Thoracic aorta (tissue), 2 donors: ENCODE measurements at regions not wholly inside any gene's neighbourhood (a gene's known extent, or its start where the extent isn't known, plus 50 kb on each side); places are given as distances from the start of the nearest gene placed in this dataset.

Source experiments
- ATAC-seq: fragments of 150-250 bp; one replicate; pipeline ENCODE4 v1.8.0; 2017; ENCODE audit warnings: low read depth; ENCODE audit not compliant: insufficient number of reproducible peaks, low FRiP score
- DNase-seq: peaks from one replicate; pipeline ENCODE4 v3.0.0-alpha.2; 2020; ENCODE audit warnings: low spot score
- H3K27ac ChIP-seq, 2 donors: fragments of 200-600 bp; sonication (generic); 1 replicate in 1 of 2; 2 replicates in 1 of 2; pipeline ENCODE4 v1.5.1; 2016; ENCODE audit warnings: mild to moderate bottlenecking in 2 of 2, moderate library complexity in 2 of 2
- H3K27me3 ChIP-seq: fragments of 200-600 bp; sonication (generic); replicated peaks from 2 replicates; pipeline ENCODE4 v1.6.0; 2016; ENCODE audit warnings: mild to moderate bottlenecking; ENCODE audit not compliant: insufficient read depth
- H3K36me3 ChIP-seq: fragments of 200-600 bp; sonication (generic); one replicate; pipeline ENCODE4 v1.5.1; 2016
- H3K4me1 ChIP-seq, 2 donors: fragments of 200-600 bp; sonication (generic); 1 replicate in 1 of 2; 2 replicates in 1 of 2; pipeline versions ENCODE4 v1.5.1 to v1.6.0; 2016; ENCODE audit warnings: low read depth in 2 of 2, mild to moderate bottlenecking in 1 of 2; ENCODE audit not compliant: control insufficient read depth in 1 of 2
- H3K4me3 ChIP-seq: fragments of 200-600 bp; sonication (generic); 2 replicates; pipeline ENCODE4 v1.5.1; 2016; ENCODE audit warnings: mild to moderate bottlenecking
- H3K9me3 ChIP-seq: fragments of 200-600 bp; sonication (generic); 2 replicates; pipeline ENCODE4 v1.5.1; 2016
- TF ChIP-seq, protein P1 (sequence below): fragments of 200-600 bp; sonication (generic); IDR thresholded peaks from one replicate; pipeline ENCODE4 v1.5.1; 2019; ENCODE audit warnings: antibody characterized with exemption

DNA sequence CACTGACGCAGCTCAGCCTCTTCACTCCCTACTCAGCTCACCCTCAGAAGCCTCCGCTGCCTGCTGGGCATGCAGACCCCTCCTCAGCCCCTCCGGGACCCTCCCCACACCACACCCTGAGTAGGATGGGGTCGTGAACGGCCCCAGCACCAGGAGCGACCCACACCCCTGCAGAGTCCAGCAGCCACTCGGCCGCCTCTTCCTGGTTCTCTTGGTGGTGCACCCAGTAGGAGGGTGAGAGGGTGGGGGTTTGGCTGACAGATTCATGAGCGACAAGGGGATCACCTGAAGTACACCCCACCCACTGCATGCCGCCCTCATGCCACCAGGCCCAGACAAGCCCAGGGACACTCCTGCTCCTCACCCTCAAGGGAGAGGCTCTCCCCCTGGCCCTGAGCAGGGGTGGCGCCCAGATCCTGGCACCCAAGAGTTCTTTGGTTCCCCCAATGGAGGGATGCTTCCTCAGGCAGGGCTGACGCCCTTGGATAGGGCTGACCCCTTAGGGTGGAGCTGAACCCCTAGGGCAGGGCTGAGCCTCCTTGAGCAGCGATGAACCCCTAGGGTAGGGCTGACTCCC is 76.6 kb upstream of the GPC1 start:
- H3K4me3 ChIP-seq, result no peak overlapping the region
- no peak overlapping the region for H3K27ac ChIP-seq
- peaks cover 14 to 25% of the 10 kb centered on the region in 2 donors for H3K4me1 ChIP-seq
- peaks cover 12% of the 10 kb centered on the region for H3K9me3 ChIP-seq
- no peaks in the 10 kb centered on the region for H3K36me3 ChIP-seq
- DNase-seq, result no peak
- H3K27me3 ChIP-seq, result no peaks in the 10 kb centered on the region
- ATAC-seq, result no peak
- TF ChIP-seq, protein P1, sequence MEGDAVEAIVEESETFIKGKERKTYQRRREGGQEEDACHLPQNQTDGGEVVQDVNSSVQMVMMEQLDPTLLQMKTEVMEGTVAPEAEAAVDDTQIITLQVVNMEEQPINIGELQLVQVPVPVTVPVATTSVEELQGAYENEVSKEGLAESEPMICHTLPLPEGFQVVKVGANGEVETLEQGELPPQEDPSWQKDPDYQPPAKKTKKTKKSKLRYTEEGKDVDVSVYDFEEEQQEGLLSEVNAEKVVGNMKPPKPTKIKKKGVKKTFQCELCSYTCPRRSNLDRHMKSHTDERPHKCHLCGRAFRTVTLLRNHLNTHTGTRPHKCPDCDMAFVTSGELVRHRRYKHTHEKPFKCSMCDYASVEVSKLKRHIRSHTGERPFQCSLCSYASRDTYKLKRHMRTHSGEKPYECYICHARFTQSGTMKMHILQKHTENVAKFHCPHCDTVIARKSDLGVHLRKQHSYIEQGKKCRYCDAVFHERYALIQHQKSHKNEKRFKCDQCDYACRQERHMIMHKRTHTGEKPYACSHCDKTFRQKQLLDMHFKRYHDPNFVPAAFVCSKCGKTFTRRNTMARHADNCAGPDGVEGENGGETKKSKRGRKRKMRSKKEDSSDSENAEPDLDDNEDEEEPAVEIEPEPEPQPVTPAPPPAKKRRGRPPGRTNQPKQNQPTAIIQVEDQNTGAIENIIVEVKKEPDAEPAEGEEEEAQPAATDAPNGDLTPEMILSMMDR, result no peak

DNA sequence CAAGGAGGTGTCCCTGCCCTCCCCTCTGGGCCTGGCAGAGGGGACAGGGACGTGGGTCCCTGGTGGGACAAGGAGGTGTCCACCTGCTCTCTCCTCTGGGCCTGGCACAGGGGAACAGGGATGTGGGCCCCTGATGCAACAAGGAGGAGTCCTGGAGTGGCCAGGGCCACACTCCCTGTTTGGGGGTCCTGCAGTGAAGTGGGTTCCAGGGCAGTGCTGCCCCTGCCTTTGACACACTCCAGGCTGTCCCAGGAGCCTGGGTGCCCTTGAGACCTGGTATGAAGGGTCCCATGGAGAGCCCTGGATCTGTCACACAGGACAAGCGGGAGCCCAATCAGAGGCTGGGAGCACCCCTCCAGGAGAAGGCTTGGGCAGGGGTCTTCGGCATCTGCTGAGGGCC is 75.8 kb upstream of the GPC1 start:
- DNase-seq, result no peak
- Histone ChIP-seq H3K4me3 (no peak overlapping the region), H3K4me1 (peaks cover 21 to 33% of the 10 kb centered on the region in 2 donors), H3K9me3 (peaks cover 12% of the 10 kb centered on the region), H3K36me3 (no peaks in the 10 kb centered on the region), H3K27me3 (no peaks in the 10 kb centered on the region), H3K27ac (no peak overlapping the region)
- TF ChIP-seq, protein P1, result no peak
- ATAC-seq, result no peak

DNA sequence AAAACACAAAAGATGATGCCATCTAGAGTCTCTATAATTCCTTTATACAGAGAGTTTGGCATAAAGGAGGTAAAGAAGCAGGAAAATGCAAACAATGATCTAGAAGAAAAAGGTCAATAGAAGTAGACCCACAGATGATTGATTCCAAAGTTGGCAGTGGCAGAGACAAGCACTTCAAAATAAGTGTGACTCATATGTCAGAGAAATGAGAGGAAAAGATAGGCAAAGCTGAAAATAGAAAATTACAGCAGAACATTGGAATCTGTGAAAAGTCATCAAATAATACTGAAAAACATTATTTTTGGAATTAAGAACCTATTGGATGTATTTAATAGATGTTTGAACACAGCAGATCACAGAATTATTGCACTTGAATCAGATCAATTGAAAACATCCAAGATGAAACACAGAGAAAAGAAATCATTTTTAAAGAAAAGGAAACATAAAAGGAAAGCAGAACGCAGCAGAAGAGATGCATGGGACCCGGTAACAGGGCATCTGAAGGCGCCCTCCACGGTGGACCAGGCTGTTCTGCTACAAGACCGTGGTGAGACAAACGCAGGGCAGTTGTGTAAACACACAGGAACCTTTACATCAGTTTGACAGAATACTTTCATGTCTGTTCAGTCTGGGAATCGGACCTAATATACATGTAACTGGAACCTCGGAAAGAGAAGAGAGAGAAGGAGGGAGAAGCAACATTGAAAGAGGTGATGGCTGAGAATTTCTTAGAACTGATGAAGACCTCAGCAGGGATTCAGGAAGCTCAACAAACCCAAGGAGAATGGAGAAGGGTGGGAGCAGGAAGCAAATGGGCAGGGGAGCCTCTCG is 74.6 kb upstream of the GPC1 start:
- Histone ChIP-seq H3K27me3 (no peaks in the 10 kb centered on the region), H3K36me3 (no peaks in the 10 kb centered on the region), H3K4me3 (no peak overlapping the region), H3K27ac (no peak overlapping the region), H3K4me1 (peaks cover 24 to 38% of the 10 kb centered on the region in 2 donors), H3K9me3 (peaks cover 12% of the 10 kb centered on the region)
- no peak for DNase-seq
- TF ChIP-seq, protein P1, result no peak
- no peak for ATAC-seq

DNA sequence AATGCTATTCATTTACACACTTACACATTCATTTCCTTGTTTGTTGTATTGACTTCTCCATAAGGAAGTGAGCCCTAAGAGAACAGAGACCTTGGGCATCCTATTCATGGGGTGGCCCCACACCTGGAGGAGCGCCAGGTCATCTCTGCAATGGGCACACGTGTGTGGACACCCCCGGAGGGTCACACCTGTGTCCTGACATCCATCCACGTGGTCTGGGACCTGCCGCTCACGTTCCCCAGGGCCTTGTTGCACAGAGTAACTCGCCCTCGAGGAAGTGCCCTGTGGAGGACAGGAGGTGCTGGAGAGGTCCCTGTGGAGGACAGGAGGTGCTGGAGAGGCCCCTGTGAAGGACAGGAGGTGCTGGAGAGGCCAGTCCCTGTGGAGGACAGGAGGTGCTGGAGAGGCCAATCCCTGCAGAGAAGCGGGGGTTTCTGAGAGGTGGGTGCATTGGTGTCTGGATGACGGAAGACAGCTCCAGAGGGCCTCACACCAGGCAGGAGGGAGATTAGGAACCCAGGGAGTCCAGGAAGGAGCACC is 73.2 kb upstream of the GPC1 start:
- peaks cover 26 to 44% of the 10 kb centered on the region in 2 donors for H3K4me1 ChIP-seq
- no peaks in the 10 kb centered on the region for H3K36me3 ChIP-seq
- no peak overlapping the region for H3K4me3 ChIP-seq
- H3K9me3 ChIP-seq, result peaks cover 12% of the 10 kb centered on the region
- no peaks in the 10 kb centered on the region for H3K27me3 ChIP-seq
- ATAC-seq (no peak), DNase-seq (no peak)
- H3K27ac ChIP-seq, result no peak overlapping the region
- TF ChIP-seq, protein P1, result no peak
